DOHH2 (cell line): ENCODE measurements at regions not wholly inside any gene's neighbourhood (a gene's known extent, or its start where the extent isn't known, plus 50 kb on each side); places are given as distances from the start of the nearest gene placed in this dataset.

ENCODE experiments used
- EZH2phosphoT487 ChIP-seq: fragments of 200-600 bp; sonication (generic); IDR thresholded peaks from 2 replicates; pipeline ENCODE4 v1.6.1; 2017; ENCODE audit warnings: borderline replicate concordance, mild to moderate bottlenecking, antibody characterized with exemption, low read length, moderate library complexity, mixed read lengths
- TF ChIP-seq, protein P1 (sequence below): fragments of 200-600 bp; sonication (generic); IDR thresholded peaks from one replicate; pipeline ENCODE4 v1.5.1; 2014; ENCODE audit warnings: antibody characterized with exemption, mild to moderate bottlenecking, low read depth, low read length; ENCODE audit not compliant: poor library complexity, severe bottlenecking

DNA sequence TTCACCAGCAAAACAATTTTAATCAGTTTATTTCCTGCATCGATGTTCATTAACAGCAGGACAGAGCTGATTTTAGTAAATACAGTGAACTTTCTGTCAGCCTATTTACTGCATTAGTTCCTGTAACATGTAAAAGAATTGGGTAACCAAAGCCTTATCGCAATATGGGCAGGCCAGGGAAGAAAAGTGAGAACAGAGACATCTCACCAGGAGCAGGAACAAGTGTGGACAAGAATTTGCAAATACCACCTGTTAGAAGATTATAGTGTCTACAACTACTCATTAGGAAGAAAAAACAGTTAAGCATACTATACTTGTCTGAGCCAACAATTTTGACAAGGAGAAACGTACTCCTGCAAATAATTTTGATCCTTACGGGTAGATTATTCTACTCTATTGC lies 1293.9 kb downstream of the PLA2G4A start:
- TF ChIP-seq, protein P1, sequence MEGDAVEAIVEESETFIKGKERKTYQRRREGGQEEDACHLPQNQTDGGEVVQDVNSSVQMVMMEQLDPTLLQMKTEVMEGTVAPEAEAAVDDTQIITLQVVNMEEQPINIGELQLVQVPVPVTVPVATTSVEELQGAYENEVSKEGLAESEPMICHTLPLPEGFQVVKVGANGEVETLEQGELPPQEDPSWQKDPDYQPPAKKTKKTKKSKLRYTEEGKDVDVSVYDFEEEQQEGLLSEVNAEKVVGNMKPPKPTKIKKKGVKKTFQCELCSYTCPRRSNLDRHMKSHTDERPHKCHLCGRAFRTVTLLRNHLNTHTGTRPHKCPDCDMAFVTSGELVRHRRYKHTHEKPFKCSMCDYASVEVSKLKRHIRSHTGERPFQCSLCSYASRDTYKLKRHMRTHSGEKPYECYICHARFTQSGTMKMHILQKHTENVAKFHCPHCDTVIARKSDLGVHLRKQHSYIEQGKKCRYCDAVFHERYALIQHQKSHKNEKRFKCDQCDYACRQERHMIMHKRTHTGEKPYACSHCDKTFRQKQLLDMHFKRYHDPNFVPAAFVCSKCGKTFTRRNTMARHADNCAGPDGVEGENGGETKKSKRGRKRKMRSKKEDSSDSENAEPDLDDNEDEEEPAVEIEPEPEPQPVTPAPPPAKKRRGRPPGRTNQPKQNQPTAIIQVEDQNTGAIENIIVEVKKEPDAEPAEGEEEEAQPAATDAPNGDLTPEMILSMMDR, result no peak
- no peak for TF ChIP-seq EZH2phosphoT487
